NCI-H1417 (cell line): ENCODE measurements at regions not wholly inside any gene's neighbourhood (a gene's known extent, or its start where the extent isn't known, plus 50 kb on each side); places are given as distances from the start of the nearest gene placed in this dataset.

Experiments used
- DNase-seq, 3 experiments: peaks; one replicate each; lab custom pipeline; 2025; lab: John Stamatoyannopoulos, UW

- DNase-seq, result no peak
Measured at GRCh38 chr10:30531751-30532530, 97.6 kb downstream of the LYZL2 start.

- DNase-seq, result no peak
Measured at GRCh38 chr10:30529373-30529998, 95.5 kb downstream of the MAP3K8 start.

GRCh38 chr10:30528429-30528786 is 94.4 kb downstream of the MAP3K8 start:
- DNase-seq, result no peak

DNA sequence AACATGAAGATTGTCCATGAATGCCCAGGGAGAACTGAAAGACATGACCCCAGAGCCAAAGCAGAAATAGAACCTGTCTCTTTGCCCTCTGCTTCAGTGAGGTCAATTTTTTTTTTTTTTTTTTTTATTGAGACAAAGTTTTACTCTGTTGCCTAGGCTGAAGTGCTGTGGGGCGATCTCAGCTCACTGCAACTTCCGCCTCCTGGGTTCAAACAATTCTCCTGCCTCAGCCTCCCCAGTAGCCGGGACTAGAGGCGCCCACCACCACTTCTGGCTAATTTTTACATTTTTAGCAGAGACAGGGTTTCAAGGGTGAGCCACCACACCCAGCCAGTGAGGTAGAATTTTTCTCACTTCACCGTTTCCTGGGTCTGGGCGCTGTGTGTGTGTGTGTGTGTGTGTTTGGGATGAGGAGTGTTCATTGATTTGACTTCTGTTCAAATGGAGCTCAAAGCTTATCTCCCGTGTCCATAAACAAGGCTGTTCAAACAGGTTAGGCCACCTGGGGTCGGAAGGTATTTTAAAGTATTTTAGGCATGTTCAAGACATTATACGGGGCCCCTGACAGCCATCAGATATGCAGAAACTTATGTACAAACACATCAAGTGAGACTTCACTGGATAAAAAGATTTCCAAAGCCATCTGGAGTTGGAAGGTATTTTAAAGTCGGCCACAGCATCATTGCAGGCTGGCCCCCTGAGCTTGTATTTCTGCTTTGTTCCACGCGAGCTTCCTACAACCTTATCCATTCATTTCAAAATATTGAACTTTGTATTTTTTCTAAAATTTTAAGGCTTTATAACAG is 93.8 kb downstream of the MAP3K8 start:
- DNase-seq, result no peak

GRCh38 chr10:30522661-30523078 is 88.7 kb downstream of the MAP3K8 start:
- peak in 2 of 3 experiments; percentile 11 to 60 for DNase-seq

DNA sequence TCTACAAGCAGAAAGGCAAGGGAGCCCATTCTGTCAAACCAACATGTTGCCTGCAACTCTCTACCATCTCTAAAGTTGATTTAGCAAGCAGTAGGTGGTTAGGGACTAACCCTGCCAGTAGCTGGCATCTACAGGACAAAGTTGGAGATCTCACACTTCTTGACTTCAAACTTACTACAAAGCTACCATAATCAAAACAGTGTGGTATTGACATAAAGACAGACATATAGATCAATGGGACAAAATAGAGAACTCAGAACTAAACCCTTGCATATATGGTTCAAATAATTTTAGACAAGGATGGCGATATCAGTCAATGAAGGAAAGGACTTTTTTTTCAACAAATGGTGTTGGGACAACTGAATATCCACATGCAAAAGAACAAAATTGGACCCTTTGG is 84.9 kb downstream of the MAP3K8 start:
- no peak for DNase-seq
